Peyer's patch (tissue), 4 donors: ENCODE measurements at regions not wholly inside any gene's neighbourhood (a gene's known extent, or its start where the extent isn't known, plus 50 kb on each side); places are given as distances from the start of the nearest gene placed in this dataset.

Experiments
- POLR2A ChIP-seq, 2 donors: fragments of 450-650 bp; IDR thresholded peaks; one replicate each; pipeline ENCODE4 v1.5.1; 2017; ENCODE audit warnings: antibody characterized with exemption in 2 of 2, mild to moderate bottlenecking in 2 of 2, moderate library complexity in 2 of 2
- TF ChIP-seq, protein P1 (sequence below), 6 experiments: fragments of 450-650 bp in 4 of 6; fragments of 200-600 bp in 2 of 6; sonication (generic) in 1 of 6; IDR thresholded peaks; one replicate each; pipeline ENCODE4 v1.5.1; 2017 to 2019; ENCODE audit warnings: antibody characterized with exemption in 6 of 6, mild to moderate bottlenecking in 3 of 6, moderate library complexity in 1 of 6

DNA sequence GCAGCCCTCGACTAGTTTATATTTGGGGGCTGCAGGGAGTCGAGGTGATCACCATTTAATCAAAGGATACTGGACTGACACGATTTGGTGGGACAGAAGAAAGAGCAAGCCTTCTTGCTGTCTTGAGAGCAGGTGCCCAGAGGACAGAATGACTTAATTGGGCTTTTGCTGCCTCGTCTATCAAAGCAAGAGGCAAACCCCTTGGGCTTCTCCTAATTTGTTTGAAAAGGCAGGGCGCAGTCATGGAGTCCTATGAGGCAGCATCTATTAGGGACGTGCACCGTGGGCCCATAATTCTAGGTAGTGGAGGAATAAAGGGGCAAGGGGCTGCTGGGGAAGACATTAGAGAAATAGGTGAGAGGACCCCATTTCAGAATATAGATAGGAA is 1411.3 kb downstream of the TBC1D22A start:
- TF ChIP-seq, protein P1, sequence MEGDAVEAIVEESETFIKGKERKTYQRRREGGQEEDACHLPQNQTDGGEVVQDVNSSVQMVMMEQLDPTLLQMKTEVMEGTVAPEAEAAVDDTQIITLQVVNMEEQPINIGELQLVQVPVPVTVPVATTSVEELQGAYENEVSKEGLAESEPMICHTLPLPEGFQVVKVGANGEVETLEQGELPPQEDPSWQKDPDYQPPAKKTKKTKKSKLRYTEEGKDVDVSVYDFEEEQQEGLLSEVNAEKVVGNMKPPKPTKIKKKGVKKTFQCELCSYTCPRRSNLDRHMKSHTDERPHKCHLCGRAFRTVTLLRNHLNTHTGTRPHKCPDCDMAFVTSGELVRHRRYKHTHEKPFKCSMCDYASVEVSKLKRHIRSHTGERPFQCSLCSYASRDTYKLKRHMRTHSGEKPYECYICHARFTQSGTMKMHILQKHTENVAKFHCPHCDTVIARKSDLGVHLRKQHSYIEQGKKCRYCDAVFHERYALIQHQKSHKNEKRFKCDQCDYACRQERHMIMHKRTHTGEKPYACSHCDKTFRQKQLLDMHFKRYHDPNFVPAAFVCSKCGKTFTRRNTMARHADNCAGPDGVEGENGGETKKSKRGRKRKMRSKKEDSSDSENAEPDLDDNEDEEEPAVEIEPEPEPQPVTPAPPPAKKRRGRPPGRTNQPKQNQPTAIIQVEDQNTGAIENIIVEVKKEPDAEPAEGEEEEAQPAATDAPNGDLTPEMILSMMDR (IDR thresholded peaks at IDR 0.05) = no peak
- no peak for TF ChIP-seq POLR2A (IDR thresholded peaks at IDR 0.05)
